CMK (cell line): ENCODE measurements at regions not wholly inside any gene's neighbourhood (a gene's known extent, or its start where the extent isn't known, plus 50 kb on each side); places are given as distances from the start of the nearest gene placed in this dataset.
A peak's percentile ranks its signal among the peaks of the same experiment; 100 is the strongest.

Experiments
- DNase-seq: peaks from one replicate; pipeline ENCODE4 v3.0.0-alpha.2; 2010; ENCODE audit warnings: low read depth

- DNase-seq: no peak
These were observed 106.1 kb upstream of the RFLNA start for GRCh38 chr12:124188561-124189405.

GRCh38 chr12:124190312-124191023 lies 104.4 kb upstream of the RFLNA start:
- DNase-seq: no peak

- peak; percentile 97 for DNase-seq
These were observed 103.9 kb upstream of the RFLNA start for GRCh38 chr12:124191024-124191359.

GRCh38 chr12:124191966-124192365 lies 102.9 kb upstream of the RFLNA start:
- no peak for DNase-seq

- no peak for DNase-seq
These were observed 100.5 kb upstream of the RFLNA start for GRCh38 chr12:124194264-124194892.

GRCh38 chr12:124194893-124195566 lies 99.9 kb upstream of the RFLNA start:
- no peak for DNase-seq

- DNase-seq: no peak
These were observed 99.3 kb upstream of the RFLNA start for GRCh38 chr12:124195567-124195942.

GRCh38 chr12:124196236-124196635 lies 98.7 kb upstream of the RFLNA start:
- no peak for DNase-seq

GRCh38 chr12:124201248-124201647 lies 93.6 kb upstream of the RFLNA start:
- no peak for DNase-seq

- no peak for DNase-seq
These were observed 91.7 kb upstream of the RFLNA start for GRCh38 chr12:124203176-124203575.

GRCh38 chr12:124205405-124205804 lies 89.5 kb upstream of the RFLNA start:
- DNase-seq: no peak

GRCh38 chr12:124207049-124207448 lies 87.8 kb upstream of the RFLNA start:
- no peak for DNase-seq

- no peak for DNase-seq
These were observed 87.3 kb upstream of the RFLNA start for GRCh38 chr12:124207617-124208016.

- DNase-seq: no peak
These were observed 86.4 kb upstream of the RFLNA start for GRCh38 chr12:124208489-124208888.

GRCh38 chr12:124210991-124211577 lies 83.8 kb upstream of the RFLNA start:
- DNase-seq: no peak

GRCh38 chr12:124211753-124212152 lies 83.1 kb upstream of the RFLNA start:
- no peak for DNase-seq

- no peak for DNase-seq
These were observed 81.1 kb upstream of the RFLNA start for GRCh38 chr12:124213666-124214347.

- DNase-seq: no peak
These were observed 80.3 kb upstream of the RFLNA start for GRCh38 chr12:124214574-124214973.

- no peak for DNase-seq
These were observed 77.9 kb upstream of the RFLNA start for GRCh38 chr12:124216966-124217365.

GRCh38 chr12:124217508-124218242 lies 77.2 kb upstream of the RFLNA start:
- DNase-seq: no peak

GRCh38 chr12:124218243-124218560 lies 76.7 kb upstream of the RFLNA start:
- no peak for DNase-seq
